Stimulated activated CD8-positive, alpha-beta memory T cell treated with anti-CD3 and anti-CD28 coated beads, Interleukin-7, amount 100 ng/mL, for 48 hours (primary cell): ENCODE measurements at regions not wholly inside any gene's neighbourhood (a gene's known extent, or its start where the extent isn't known, plus 50 kb on each side); places are given as distances from the start of the nearest gene placed in this dataset.
"Not testable (repeated sequence)": the region's sequence is repeated elsewhere in the genome, so short reads cannot be mapped to it uniquely, and the experiment has no call there.

Experiments
- DNase-seq, 2 donors: peaks; one replicate each; pipeline ENCODE4 v3.0.0-alpha.2; 2020; ENCODE audit warnings: low read depth in 1 of 2; ENCODE audit errors: extremely low read depth in 1 of 2

GRCh38 chr9:81455462-81456219 is 233.7 kb downstream of the TLE1 start:
- no peak for DNase-seq

GRCh38 chr9:81445331-81445921 is 243.9 kb downstream of the TLE1 start:
- no peak for DNase-seq

- DNase-seq: no peak
Measured at GRCh38 chr9:81431641-81432040, 257.7 kb downstream of the TLE1 start.

- DNase-seq: no peak
Measured at GRCh38 chr9:81430727-81431126, 258.6 kb downstream of the TLE1 start.

- DNase-seq: no peak
Measured at GRCh38 chr9:81427870-81428269, 261.5 kb downstream of the TLE1 start.

- DNase-seq: no peak
Measured at GRCh38 chr9:81424431-81424830, 264.9 kb downstream of the TLE1 start.

- no peak for DNase-seq
Measured at GRCh38 chr9:81423589-81424326, 265.6 kb downstream of the TLE1 start.

GRCh38 chr9:81421090-81421489 is 268.3 kb downstream of the TLE1 start:
- not testable (repeated sequence) for DNase-seq

GRCh38 chr9:81420024-81420423 is 269.3 kb downstream of the TLE1 start:
- DNase-seq: no peak

GRCh38 chr9:81417941-81418340 is 271.4 kb downstream of the TLE1 start:
- no peak for DNase-seq

- DNase-seq: no peak
Measured at GRCh38 chr9:81417299-81417675, 272.1 kb downstream of the TLE1 start.

- no peak for DNase-seq
Measured at GRCh38 chr9:81416476-81417298, 272.7 kb downstream of the TLE1 start.

- no peak for DNase-seq
Measured at GRCh38 chr9:81414836-81415235, 274.5 kb downstream of the TLE1 start.

- no peak for DNase-seq
Measured at GRCh38 chr9:81411961-81412360, 277.4 kb downstream of the TLE1 start.

GRCh38 chr9:81410201-81410600 is 279.1 kb downstream of the TLE1 start:
- no peak for DNase-seq

GRCh38 chr9:81408951-81409350 is 280.4 kb downstream of the TLE1 start:
- DNase-seq: no peak

GRCh38 chr9:81404931-81405598 is 284.3 kb downstream of the TLE1 start:
- no peak for DNase-seq

GRCh38 chr9:81397481-81398381 is 291.6 kb downstream of the TLE1 start:
- DNase-seq: no peak

- no peak for DNase-seq
Measured at GRCh38 chr9:81396528-81396927, 292.8 kb downstream of the TLE1 start.

GRCh38 chr9:81395676-81396054 is 293.7 kb downstream of the TLE1 start:
- no peak for DNase-seq
